ENCODE measurements at regions not wholly inside any gene's neighbourhood (a gene's known extent, or its start where the extent isn't known, plus 50 kb on each side); places are given as distances from the start of the nearest gene placed in this dataset.

GRCh38 chr3:31124373-31124772 lies 229.9 kb upstream of the GADL1 start:
- H3K27ac ChIP-seq (ENCODE audit: low read depth, low read length) = no peak overlapping the region
- no peaks in the 10 kb centered on the region for H3K27me3 ChIP-seq (ENCODE audit: insufficient read depth, low read length, poor library complexity)
- no peak overlapping the region for H3K18ac ChIP-seq (ENCODE audit: low read length)
- H3K9ac ChIP-seq (ENCODE audit: low read length) = no peak overlapping the region
- no peak overlapping the region for H4K8ac ChIP-seq (ENCODE audit: low read depth, low read length)
- H3K23ac ChIP-seq (ENCODE audit: low read length) = no peak overlapping the region
- H3K79me2 ChIP-seq (ENCODE audit: control insufficient read depth, insufficient read depth, low read length) = no peaks in the 10 kb centered on the region
- H3K56ac ChIP-seq (ENCODE audit: low read length) = no peak overlapping the region
- WGBS (ENCODE audit: extremely low coverage, insufficient coverage, low lambda C conversion rate) = no CpG with 5 or more reads among the region's 1 CpG
- no peak overlapping the region for H3K4ac ChIP-seq (ENCODE audit: low read depth, low read length)
- H4K5ac ChIP-seq (ENCODE audit: low read length) = no peak overlapping the region
- H3K4me2 ChIP-seq (ENCODE audit: low read length) = no peak overlapping the region
- H3K4me3 ChIP-seq (ENCODE audit: low read length) = no peak overlapping the region
- no peak overlapping the region for H2BK120ac ChIP-seq (ENCODE audit: low read depth, low read length)
- no peaks in the 10 kb centered on the region for H3K79me1 ChIP-seq (ENCODE audit: low read length)
- H2AK5ac ChIP-seq (ENCODE audit: low read length) = no peak overlapping the region
- DNase-seq = no peak
- H3K4me1 ChIP-seq (ENCODE audit: control insufficient read depth, low read depth, low read length) = peaks cover 2% of the 10 kb centered on the region
- H2BK15ac ChIP-seq (replicated peaks; ENCODE audit: low read depth) = no peak overlapping the region
- H3K36me3 ChIP-seq (ENCODE audit: control insufficient read depth, insufficient read depth, low read length) = no peaks in the 10 kb centered on the region
- H2BK5ac ChIP-seq (ENCODE audit: low read length) = no peak overlapping the region

GRCh38 chr3:31125413-31126020 lies 231.1 kb upstream of the GADL1 start:
- no peak overlapping the region for H2BK120ac ChIP-seq (ENCODE audit: low read depth, low read length)
- H3K4me3 ChIP-seq (ENCODE audit: low read length) = no peak overlapping the region
- no peak overlapping the region for H2BK15ac ChIP-seq (replicated peaks; ENCODE audit: low read depth)
- H3K4me2 ChIP-seq (ENCODE audit: low read length) = no peak overlapping the region
- H3K23ac ChIP-seq (ENCODE audit: low read length) = no peak overlapping the region
- WGBS (ENCODE audit: extremely low coverage, insufficient coverage, low lambda C conversion rate) = no CpG with 5 or more reads among the region's 4 CpGs
- DNase-seq = peak; percentile 87
- H3K9ac ChIP-seq (ENCODE audit: low read length) = no peak overlapping the region
- no peaks in the 10 kb centered on the region for H3K79me1 ChIP-seq (ENCODE audit: low read length)
- no peak overlapping the region for H4K5ac ChIP-seq (ENCODE audit: low read length)
- no peaks in the 10 kb centered on the region for H3K36me3 ChIP-seq (ENCODE audit: control insufficient read depth, insufficient read depth, low read length)
- no peaks in the 10 kb centered on the region for H3K27me3 ChIP-seq (ENCODE audit: insufficient read depth, low read length, poor library complexity)
- no peak overlapping the region for H3K56ac ChIP-seq (ENCODE audit: low read length)
- H3K27ac ChIP-seq (ENCODE audit: low read depth, low read length) = peak overlapping the region; percentile 33
- no peaks in the 10 kb centered on the region for H3K79me2 ChIP-seq (ENCODE audit: control insufficient read depth, insufficient read depth, low read length)
- no peak overlapping the region for H3K4ac ChIP-seq (ENCODE audit: low read depth, low read length)
- H4K8ac ChIP-seq (ENCODE audit: low read depth, low read length) = no peak overlapping the region
- peaks cover 2% of the 10 kb centered on the region for H3K4me1 ChIP-seq (ENCODE audit: control insufficient read depth, low read depth, low read length)
- H3K18ac ChIP-seq (ENCODE audit: low read length) = no peak overlapping the region
- no peak overlapping the region for H2BK5ac ChIP-seq (ENCODE audit: low read length)
- H2AK5ac ChIP-seq (ENCODE audit: low read length) = no peak overlapping the region

DNA sequence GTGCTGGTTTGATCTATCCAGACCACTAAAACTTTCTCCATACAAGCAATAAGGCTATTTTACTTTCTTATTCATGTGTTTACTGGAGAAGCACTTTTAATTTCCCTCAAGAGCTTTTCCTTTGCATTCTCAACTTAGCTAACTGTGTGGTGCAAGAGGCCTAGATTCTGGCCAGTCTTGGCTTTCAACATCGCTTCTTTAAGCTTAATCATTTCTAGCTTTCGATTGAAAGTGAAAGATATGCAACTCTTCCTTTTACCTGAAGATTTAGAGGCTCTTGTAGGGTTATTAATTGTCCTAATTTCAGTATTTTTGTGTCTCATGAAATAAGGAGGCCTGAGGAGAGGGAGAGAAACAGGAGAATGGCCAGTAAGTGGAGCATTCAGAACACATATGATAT lies 234.8 kb upstream of the GADL1 start:
- Histone ChIP-seq H3K4me2 (ENCODE audit: low read length) (no peak overlapping the region), H3K79me2 (ENCODE audit: control insufficient read depth, insufficient read depth, low read length) (no peaks in the 10 kb centered on the region), H3K4me1 (ENCODE audit: control insufficient read depth, low read depth, low read length) (peaks cover 2% of the 10 kb centered on the region), H3K9ac (ENCODE audit: low read length) (no peak overlapping the region), H4K8ac (ENCODE audit: low read depth, low read length) (no peak overlapping the region), H3K79me1 (ENCODE audit: low read length) (no peaks in the 10 kb centered on the region), H2BK15ac (replicated peaks; ENCODE audit: low read depth) (no peak overlapping the region), H3K4me3 (ENCODE audit: low read length) (no peak overlapping the region), H3K36me3 (ENCODE audit: control insufficient read depth, insufficient read depth, low read length) (no peaks in the 10 kb centered on the region), H3K56ac (ENCODE audit: low read length) (no peak overlapping the region), H4K5ac (ENCODE audit: low read length) (no peak overlapping the region), H3K18ac (ENCODE audit: low read length) (no peak overlapping the region), H2AK5ac (ENCODE audit: low read length) (no peak overlapping the region), H2BK5ac (ENCODE audit: low read length) (no peak overlapping the region), H2BK120ac (ENCODE audit: low read depth, low read length) (no peak overlapping the region), H3K27ac (ENCODE audit: low read depth, low read length) (no peak overlapping the region), H3K23ac (ENCODE audit: low read length) (no peak overlapping the region), H3K27me3 (ENCODE audit: insufficient read depth, low read length, poor library complexity) (no peaks in the 10 kb centered on the region), H3K4ac (ENCODE audit: low read depth, low read length) (no peak overlapping the region)
- WGBS (ENCODE audit: extremely low coverage, insufficient coverage, low lambda C conversion rate) = no CpG with 5 or more reads among the region's 2 CpGs
- DNase-seq = no peak

DNA sequence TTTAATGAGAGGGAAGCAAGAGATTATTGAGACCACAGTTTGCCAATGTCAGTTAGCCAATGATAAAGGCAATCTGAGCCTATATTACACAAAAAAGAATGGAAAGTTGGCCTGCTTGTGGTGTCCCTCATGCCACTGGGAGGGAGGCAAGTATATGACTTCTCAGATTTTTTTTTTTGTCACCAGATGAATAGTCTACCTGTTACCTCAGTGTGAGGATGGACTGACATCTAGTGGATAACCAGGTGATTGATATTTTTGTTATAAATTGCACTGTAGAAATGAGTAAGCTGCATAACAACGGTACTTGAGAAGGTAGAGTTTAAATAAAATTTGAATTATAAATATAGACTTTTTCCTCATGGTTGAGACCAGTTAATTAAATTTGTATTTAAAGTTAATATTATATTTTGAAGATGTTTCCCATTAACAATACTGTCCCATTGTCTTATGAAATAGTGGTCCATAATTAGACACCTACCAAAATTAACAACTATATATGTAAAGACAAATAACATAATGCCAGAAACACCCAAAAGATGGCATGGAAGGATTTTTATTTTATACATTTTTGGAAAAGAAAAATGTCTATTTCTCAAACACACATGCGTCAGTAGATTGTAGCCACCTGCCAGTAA lies 237.8 kb upstream of the GADL1 start:
- no peak overlapping the region for H4K8ac ChIP-seq (ENCODE audit: low read depth, low read length)
- H3K9ac ChIP-seq (ENCODE audit: low read length) = no peak overlapping the region
- H3K27me3 ChIP-seq (ENCODE audit: insufficient read depth, low read length, poor library complexity) = no peaks in the 10 kb centered on the region
- no peak overlapping the region for H3K4me3 ChIP-seq (ENCODE audit: low read length)
- H3K4me1 ChIP-seq (ENCODE audit: control insufficient read depth, low read depth, low read length) = no peaks in the 10 kb centered on the region
- no peak overlapping the region for H2BK15ac ChIP-seq (replicated peaks; ENCODE audit: low read depth)
- no CpG with 5 or more reads among the region's 2 CpGs for WGBS (ENCODE audit: extremely low coverage, insufficient coverage, low lambda C conversion rate)
- H4K5ac ChIP-seq (ENCODE audit: low read length) = no peak overlapping the region
- no peak overlapping the region for H3K18ac ChIP-seq (ENCODE audit: low read length)
- no peak overlapping the region for H2AK5ac ChIP-seq (ENCODE audit: low read length)
- H3K4ac ChIP-seq (ENCODE audit: low read depth, low read length) = no peak overlapping the region
- no peak overlapping the region for H2BK5ac ChIP-seq (ENCODE audit: low read length)
- no peak overlapping the region for H3K4me2 ChIP-seq (ENCODE audit: low read length)
- no peaks in the 10 kb centered on the region for H3K79me1 ChIP-seq (ENCODE audit: low read length)
- no peak overlapping the region for H3K27ac ChIP-seq (ENCODE audit: low read depth, low read length)
- no peaks in the 10 kb centered on the region for H3K36me3 ChIP-seq (ENCODE audit: control insufficient read depth, insufficient read depth, low read length)
- H3K23ac ChIP-seq (ENCODE audit: low read length) = no peak overlapping the region
- peak; percentile 70 for DNase-seq
- no peaks in the 10 kb centered on the region for H3K79me2 ChIP-seq (ENCODE audit: control insufficient read depth, insufficient read depth, low read length)
- H3K56ac ChIP-seq (ENCODE audit: low read length) = no peak overlapping the region
- no peak overlapping the region for H2BK120ac ChIP-seq (ENCODE audit: low read depth, low read length)

- Histone ChIP-seq H3K23ac (ENCODE audit: low read length) (no peak overlapping the region), H3K36me3 (ENCODE audit: control insufficient read depth, insufficient read depth, low read length) (no peaks in the 10 kb centered on the region), H3K4ac (ENCODE audit: low read depth, low read length) (no peak overlapping the region), H3K4me2 (ENCODE audit: low read length) (no peak overlapping the region), H2BK5ac (ENCODE audit: low read length) (no peak overlapping the region), H2AK5ac (ENCODE audit: low read length) (no peak overlapping the region), H3K4me1 (ENCODE audit: control insufficient read depth, low read depth, low read length) (no peaks in the 10 kb centered on the region), H4K5ac (ENCODE audit: low read length) (no peak overlapping the region), H2BK15ac (replicated peaks; ENCODE audit: low read depth) (no peak overlapping the region), H3K9ac (ENCODE audit: low read length) (no peak overlapping the region), H2BK120ac (ENCODE audit: low read depth, low read length) (no peak overlapping the region), H3K79me2 (ENCODE audit: control insufficient read depth, insufficient read depth, low read length) (no peaks in the 10 kb centered on the region), H4K8ac (ENCODE audit: low read depth, low read length) (no peak overlapping the region), H3K4me3 (ENCODE audit: low read length) (no peak overlapping the region), H3K27me3 (ENCODE audit: insufficient read depth, low read length, poor library complexity) (no peaks in the 10 kb centered on the region), H3K56ac (ENCODE audit: low read length) (no peak overlapping the region), H3K27ac (ENCODE audit: low read depth, low read length) (no peak overlapping the region), H3K79me1 (ENCODE audit: low read length) (no peaks in the 10 kb centered on the region), H3K18ac (ENCODE audit: low read length) (no peak overlapping the region)
- no peak for DNase-seq
- WGBS (ENCODE audit: extremely low coverage, insufficient coverage, low lambda C conversion rate) = no CpG with 5 or more reads among the region's 1 CpG
Measured at GRCh38 chr3:31133541-31133940, 239.1 kb upstream of the GADL1 start.

- Histone ChIP-seq H3K79me1 (ENCODE audit: low read length) (no peaks in the 10 kb centered on the region), H3K4ac (ENCODE audit: low read depth, low read length) (no peak overlapping the region), H3K56ac (ENCODE audit: low read length) (no peak overlapping the region), H3K4me1 (ENCODE audit: control insufficient read depth, low read depth, low read length) (no peaks in the 10 kb centered on the region), H3K23ac (ENCODE audit: low read length) (no peak overlapping the region), H2BK120ac (ENCODE audit: low read depth, low read length) (no peak overlapping the region), H3K4me2 (ENCODE audit: low read length) (no peak overlapping the region), H3K4me3 (ENCODE audit: low read length) (no peak overlapping the region), H3K18ac (ENCODE audit: low read length) (no peak overlapping the region), H4K8ac (ENCODE audit: low read depth, low read length) (no peak overlapping the region), H2AK5ac (ENCODE audit: low read length) (no peak overlapping the region), H3K36me3 (ENCODE audit: control insufficient read depth, insufficient read depth, low read length) (no peaks in the 10 kb centered on the region), H2BK5ac (ENCODE audit: low read length) (no peak overlapping the region), H3K79me2 (ENCODE audit: control insufficient read depth, insufficient read depth, low read length) (no peaks in the 10 kb centered on the region), H3K27me3 (ENCODE audit: insufficient read depth, low read length, poor library complexity) (no peaks in the 10 kb centered on the region), H2BK15ac (replicated peaks; ENCODE audit: low read depth) (no peak overlapping the region), H4K5ac (ENCODE audit: low read length) (no peak overlapping the region), H3K27ac (ENCODE audit: low read depth, low read length) (no peak overlapping the region), H3K9ac (ENCODE audit: low read length) (no peak overlapping the region)
- no peak for DNase-seq
- WGBS (ENCODE audit: extremely low coverage, insufficient coverage, low lambda C conversion rate) = no CpG with 5 or more reads among the region's 3 CpGs
Measured at GRCh38 chr3:31135546-31135945, 241.1 kb upstream of the GADL1 start.
